ENCODE measurements at regions not wholly inside any gene's neighbourhood (a gene's known extent, or its start where the extent isn't known, plus 50 kb on each side); places are given as distances from the start of the nearest gene placed in this dataset.

DNA sequence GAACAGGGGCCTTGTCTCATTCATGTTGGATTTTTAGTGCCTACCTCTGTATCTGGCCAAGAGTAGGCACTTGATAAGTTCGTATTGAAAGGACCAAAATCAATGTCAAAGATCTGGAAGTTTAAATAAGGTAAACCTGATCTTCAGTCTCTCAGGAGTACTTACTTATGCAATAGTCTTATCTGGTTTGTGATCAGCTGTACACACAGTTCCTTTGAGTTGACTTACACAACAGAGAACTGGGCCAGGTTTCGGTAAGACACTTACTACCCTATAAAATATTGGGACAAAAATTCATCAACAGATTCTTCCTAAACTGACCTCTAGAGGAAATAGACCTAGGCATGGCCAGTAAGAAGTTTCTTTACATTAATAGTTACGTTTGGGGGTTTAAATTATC, 113.6 kb upstream of the NXPH2 start:
- TF ChIP-seq, protein P1, sequence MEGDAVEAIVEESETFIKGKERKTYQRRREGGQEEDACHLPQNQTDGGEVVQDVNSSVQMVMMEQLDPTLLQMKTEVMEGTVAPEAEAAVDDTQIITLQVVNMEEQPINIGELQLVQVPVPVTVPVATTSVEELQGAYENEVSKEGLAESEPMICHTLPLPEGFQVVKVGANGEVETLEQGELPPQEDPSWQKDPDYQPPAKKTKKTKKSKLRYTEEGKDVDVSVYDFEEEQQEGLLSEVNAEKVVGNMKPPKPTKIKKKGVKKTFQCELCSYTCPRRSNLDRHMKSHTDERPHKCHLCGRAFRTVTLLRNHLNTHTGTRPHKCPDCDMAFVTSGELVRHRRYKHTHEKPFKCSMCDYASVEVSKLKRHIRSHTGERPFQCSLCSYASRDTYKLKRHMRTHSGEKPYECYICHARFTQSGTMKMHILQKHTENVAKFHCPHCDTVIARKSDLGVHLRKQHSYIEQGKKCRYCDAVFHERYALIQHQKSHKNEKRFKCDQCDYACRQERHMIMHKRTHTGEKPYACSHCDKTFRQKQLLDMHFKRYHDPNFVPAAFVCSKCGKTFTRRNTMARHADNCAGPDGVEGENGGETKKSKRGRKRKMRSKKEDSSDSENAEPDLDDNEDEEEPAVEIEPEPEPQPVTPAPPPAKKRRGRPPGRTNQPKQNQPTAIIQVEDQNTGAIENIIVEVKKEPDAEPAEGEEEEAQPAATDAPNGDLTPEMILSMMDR (IDR thresholded peaks at IDR 0.05; ENCODE audit: low read length), result no peak
- no peak for TF ChIP-seq EZH2 (IDR thresholded peaks at IDR 0.05; ENCODE audit: borderline replicate concordance, low read length)

All from OCI-LY1 (cell line).